Heart right ventricle (tissue), 16 donors: ENCODE measurements at regions not wholly inside any gene's neighbourhood (a gene's known extent, or its start where the extent isn't known, plus 50 kb on each side); places are given as distances from the start of the nearest gene placed in this dataset.

ENCODE experiments used
- ATAC-seq, 8 donors: fragments of 200-7000 bp; cut with Tn5 transposase; one replicate each; pipeline ENCODE4 v1.9.1; 2020; ENCODE audit warnings: mild to moderate bottlenecking in 8 of 8, moderate library complexity in 8 of 8, moderate number of reproducible peaks in 1 of 8
- DNase-seq, 2 donors: peaks; one replicate each; pipeline ENCODE4 v3.0.0-alpha.2; 2020
- H3K27ac ChIP-seq, 10 donors: fragments of 200-600 bp; sonication (generic) in 2 of 10; one replicate each; pipeline versions ENCODE4 v1.5.0 to v1.8.0; 2020 to 2022; ENCODE audit warnings: mild to moderate bottlenecking in 3 of 10
- H3K27me3 ChIP-seq, 7 donors: fragments of 200-600 bp; one replicate each; pipeline ENCODE4 v1.8.0; 2021 to 2022; ENCODE audit warnings: mild to moderate bottlenecking in 2 of 7
- H3K36me3 ChIP-seq, 9 donors: fragments of 200-600 bp; sonication (generic) in 1 of 9; one replicate each; pipeline versions ENCODE4 v1.5.0 to v1.8.0; 2020 to 2022; ENCODE audit warnings: mild to moderate bottlenecking in 2 of 9
- H3K4me1 ChIP-seq, 9 donors: fragments of 200-600 bp; sonication (generic) in 1 of 9; one replicate each; pipeline versions ENCODE4 v1.5.0 to v1.8.0; 2020 to 2022; ENCODE audit warnings: mild to moderate bottlenecking in 4 of 9
- H3K4me3 ChIP-seq, 10 donors: fragments of 200-600 bp; sonication (generic) in 2 of 10; one replicate each; pipeline versions ENCODE4 v1.5.0 to v1.8.0; 2020 to 2022; ENCODE audit warnings: mild to moderate bottlenecking in 7 of 10, moderate library complexity in 2 of 10
- H3K9me3 ChIP-seq, 11 donors: fragments of 200-600 bp in 10 of 11; sonication (generic) in 2 of 11; one replicate each; pipeline versions ENCODE4 v1.5.0 to v1.8.0; 2013 to 2022; ENCODE audit warnings: mild to moderate bottlenecking in 2 of 11, control low read depth in 1 of 11, moderate library complexity in 1 of 11
- WGBS, 2 donors: extraction: QIAGEN DNeasy Blood & Tissue Kit; methylation state at CpG; one replicate each; pipeline ENCODE4 v1.1.7; 2013; ENCODE audit warnings: inconsistent platforms in 1 of 2; 5-methylcytosine and 5-hydroxymethylcytosine counted together
- intact Hi-C, 10 donors: fragments of 100-400 bp; cut with DNase I; formaldehyde crosslinking; loops; one replicate each; pipeline versions ENCODE4 v1.11.1 to v1.14.2; 2022
- TF ChIP-seq, protein P1 (sequence below), 9 donors: fragments of 200-600 bp; sonication (generic) in 2 of 9; IDR thresholded peaks; one replicate each; pipeline versions ENCODE4 v1.5.0 to v1.8.0; 2021 to 2022; ENCODE audit warnings: antibody characterized with exemption in 9 of 9, mild to moderate bottlenecking in 5 of 9, moderate library complexity in 1 of 9
- donor health status: Arrhythmogenic right ventricular cardiomyopathy.
- donor health status: ischemic (EF 13 %, LVEDD 7.1; RV severe dilation, severe dysfunction).
- donor health status: healthy with polysubstance abuse.
- donor health status: DM: no; HTN: yes; CAD: no.
- donor health status: DM: no; HTN: no; CAD: no.
- donor health status: ischemic (EF 25% LVEDD 6.9; RV normal size, moderate dysfunction).
- donor health status: ischemic (EF 25% LVEDD 5.7; RV mildly dilated, moderate dysfunction).
- donor health status: healthy.
- donor health status: DM: yes; HTN: yes; CAD: no.
- donor health status: Ischemic cardiomyopathy.
- donor health status: ischemic (EF 35%, LVEDD 5.7; RV mildly dilated, moderate dysfunction).
- donor health status: nonischemic (EF 11% LVEDD 7.7; RV severe dilation, severe dysfunction).
- donor health status: DM: yes; HTN: yes; CAD: no.
- donor health status: PGD.
- donor health status: ischemic (EF 29% LVEDD 5.4; RV normal size, mild dysfunction).
- donor health status: nonischemic (EF 23%, LVEDD 6.1; RV moderate dilation, normal function).

DNA sequence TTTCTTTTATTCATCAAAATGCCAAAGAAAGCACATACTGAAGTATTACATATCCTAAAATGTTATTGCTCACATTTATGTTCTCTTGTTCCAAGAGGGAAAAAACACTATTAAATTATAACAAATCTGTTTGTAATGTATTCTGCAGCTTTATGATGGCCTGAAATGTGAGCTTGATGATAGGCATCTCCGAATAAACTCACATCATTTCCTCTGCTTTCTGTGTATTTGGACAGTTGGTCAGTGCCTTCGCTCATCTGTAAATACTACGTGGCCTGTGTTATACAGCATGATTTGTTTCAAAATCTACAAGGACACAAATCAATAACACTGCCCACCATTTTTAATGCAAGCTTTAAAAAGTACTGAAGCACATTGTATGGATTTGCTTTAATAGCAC lies 672.8 kb upstream of the SYT4 start:
- Histone ChIP-seq H3K4me1 (no peaks in the 10 kb centered on the region), H3K27ac (no peak overlapping the region), H3K27me3 (no peaks in the 10 kb centered on the region), H3K4me3 (no peak overlapping the region), H3K36me3 (no peaks in the 10 kb centered on the region), H3K9me3 (peaks cover 0 to 8% (median 0%) of the 10 kb centered on the region in 11 donors)
- ATAC-seq: no peak
- intact Hi-C loops: no loop called here
- WGBS, 2 donors: 77 to 93% methylated on average over 3 of the region's 3 CpGs
- no peak for DNase-seq
- TF ChIP-seq, protein P1, sequence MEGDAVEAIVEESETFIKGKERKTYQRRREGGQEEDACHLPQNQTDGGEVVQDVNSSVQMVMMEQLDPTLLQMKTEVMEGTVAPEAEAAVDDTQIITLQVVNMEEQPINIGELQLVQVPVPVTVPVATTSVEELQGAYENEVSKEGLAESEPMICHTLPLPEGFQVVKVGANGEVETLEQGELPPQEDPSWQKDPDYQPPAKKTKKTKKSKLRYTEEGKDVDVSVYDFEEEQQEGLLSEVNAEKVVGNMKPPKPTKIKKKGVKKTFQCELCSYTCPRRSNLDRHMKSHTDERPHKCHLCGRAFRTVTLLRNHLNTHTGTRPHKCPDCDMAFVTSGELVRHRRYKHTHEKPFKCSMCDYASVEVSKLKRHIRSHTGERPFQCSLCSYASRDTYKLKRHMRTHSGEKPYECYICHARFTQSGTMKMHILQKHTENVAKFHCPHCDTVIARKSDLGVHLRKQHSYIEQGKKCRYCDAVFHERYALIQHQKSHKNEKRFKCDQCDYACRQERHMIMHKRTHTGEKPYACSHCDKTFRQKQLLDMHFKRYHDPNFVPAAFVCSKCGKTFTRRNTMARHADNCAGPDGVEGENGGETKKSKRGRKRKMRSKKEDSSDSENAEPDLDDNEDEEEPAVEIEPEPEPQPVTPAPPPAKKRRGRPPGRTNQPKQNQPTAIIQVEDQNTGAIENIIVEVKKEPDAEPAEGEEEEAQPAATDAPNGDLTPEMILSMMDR (IDR thresholded peaks at IDR 0.05): no peak

- Histone ChIP-seq H3K4me1 (no peaks in the 10 kb centered on the region), H3K27ac (no peak overlapping the region), H3K9me3 (peaks cover 0 to 8% (median 0%) of the 10 kb centered on the region in 11 donors), H3K27me3 (no peaks in the 10 kb centered on the region), H3K36me3 (no peaks in the 10 kb centered on the region), H3K4me3 (no peak overlapping the region)
- intact Hi-C loops: no loop called here
- 82 to 88% methylated on average over 3 of the region's 3 CpGs for WGBS, 2 donors
- no peak for DNase-seq
- TF ChIP-seq, protein P1 (IDR thresholded peaks at IDR 0.05): no peak
- ATAC-seq: no peak
Observed at GRCh38 chr18:43952398-43952797, 675.1 kb upstream of the SYT4 start.

DNA sequence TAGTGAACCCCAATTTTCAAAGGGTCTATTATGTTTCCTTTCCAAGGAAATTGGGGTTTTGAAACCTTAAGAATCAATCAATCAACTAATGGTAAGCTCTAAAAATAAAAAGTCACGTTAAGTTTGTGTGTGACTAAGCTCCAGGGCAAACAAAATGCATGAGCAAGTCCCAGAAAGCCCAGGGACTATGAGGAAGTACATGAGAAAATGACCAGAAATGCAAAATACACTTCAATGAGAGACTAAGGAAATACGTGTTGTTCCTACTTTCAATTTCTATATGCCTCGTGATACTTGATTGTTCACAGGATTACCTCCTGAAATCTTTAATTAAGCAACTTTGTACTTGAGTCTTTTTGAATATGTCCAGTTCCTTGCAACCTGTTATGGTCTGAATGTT lies 684.4 kb upstream of the SYT4 start:
- WGBS, 2 donors: 63 to 79% methylated on average over 3 of the region's 3 CpGs
- no peaks in the 10 kb centered on the region for H3K9me3 ChIP-seq
- H3K27me3 ChIP-seq: no peaks in the 10 kb centered on the region
- intact Hi-C loops: no loop called here
- ATAC-seq (no peak), DNase-seq (no peak)
- no peaks in the 10 kb centered on the region for H3K36me3 ChIP-seq
- H3K4me3 ChIP-seq: no peak overlapping the region
- no peaks in the 10 kb centered on the region for H3K4me1 ChIP-seq
- TF ChIP-seq, protein P1 (IDR thresholded peaks at IDR 0.05): no peak
- no peak overlapping the region for H3K27ac ChIP-seq

- Histone ChIP-seq H3K27me3 (no peaks in the 10 kb centered on the region), H3K4me1 (no peaks in the 10 kb centered on the region), H3K4me3 (no peak overlapping the region), H3K27ac (no peak overlapping the region), H3K9me3 (no peaks in the 10 kb centered on the region), H3K36me3 (no peaks in the 10 kb centered on the region)
- TF ChIP-seq, protein P1 (IDR thresholded peaks at IDR 0.05): no peak
- 100% methylated on average over 1 of the region's 1 CpG for WGBS, 2 donors
- ATAC-seq (no peak), DNase-seq (no peak)
- intact Hi-C loops: no loop called here
Observed at GRCh38 chr18:43964666-43965065, 687.4 kb upstream of the SYT4 start.

DNA sequence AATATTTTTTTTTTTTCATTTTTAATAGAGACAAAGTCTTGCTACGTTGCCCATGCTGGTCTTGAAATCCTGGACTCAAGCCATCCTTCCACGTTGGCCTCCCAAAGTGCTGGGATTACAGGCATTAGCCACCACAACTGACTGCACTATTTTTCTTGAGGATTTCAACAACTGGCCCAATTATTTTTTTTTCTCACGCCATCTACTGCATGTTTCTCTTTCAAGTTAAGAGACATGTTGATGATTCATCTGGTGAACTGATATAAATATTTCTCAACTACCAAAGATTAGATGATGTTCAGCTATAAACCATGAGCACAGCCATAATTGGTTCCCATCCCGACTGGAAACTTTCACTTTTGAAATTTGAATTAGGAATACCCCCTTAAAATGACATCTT lies 688.4 kb upstream of the SYT4 start:
- DNase-seq (no peak), ATAC-seq (no peak)
- intact Hi-C loops: no loop called here
- H3K36me3 ChIP-seq: no peaks in the 10 kb centered on the region
- WGBS, 2 donors: 71 to 77% methylated on average over 4 of the region's 4 CpGs
- H3K4me3 ChIP-seq: no peak overlapping the region
- no peaks in the 10 kb centered on the region for H3K9me3 ChIP-seq
- H3K4me1 ChIP-seq: no peaks in the 10 kb centered on the region
- H3K27ac ChIP-seq: no peak overlapping the region
- no peaks in the 10 kb centered on the region for H3K27me3 ChIP-seq
- TF ChIP-seq, protein P1 (IDR thresholded peaks at IDR 0.05): no peak
